ENCODE measurements at regions not wholly inside any gene's neighbourhood (a gene's known extent, or its start where the extent isn't known, plus 50 kb on each side); places are given as distances from the start of the nearest gene placed in this dataset.

- Histone ChIP-seq H3K4me2 (ENCODE audit: low read length) (no peak overlapping the region), H3K4me1 (ENCODE audit: insufficient read depth, low read length) (no peaks in the 10 kb centered on the region), H3K4me3 (ENCODE audit: insufficient read depth, low read depth, low read length) (no peak overlapping the region), H3K27me3 (ENCODE audit: insufficient read depth, low read length) (no peaks in the 10 kb centered on the region), H4K20me1 (ENCODE audit: insufficient read depth, low read length) (no peaks in the 10 kb centered on the region), H3K9me3 (ENCODE audit: insufficient read depth, low read depth, low read length) (no peaks in the 10 kb centered on the region), H3K36me3 (ENCODE audit: insufficient read depth, low read length) (no peaks in the 10 kb centered on the region), H3K79me2 (ENCODE audit: insufficient read depth, low read length) (no peaks in the 10 kb centered on the region), H2AFZ (ENCODE audit: low read depth, low read length) (no peak overlapping the region), H3K9ac (ENCODE audit: low read length) (no peak overlapping the region), H3K27ac (ENCODE audit: low read depth, low read length) (no peak overlapping the region)
- Mint-ChIP-seq H3K27me3 (ENCODE audit: low read depth, unreplicated experiment) (no peaks in the 10 kb centered on the region), H3K36me3 (ENCODE audit: low read depth, unreplicated experiment) (no peaks in the 10 kb centered on the region), H3K27ac (ENCODE audit: unreplicated experiment) (no peak overlapping the region), H3K4me3 (ENCODE audit: unreplicated experiment) (no peak overlapping the region), H3K4me1 (ENCODE audit: low read depth, unreplicated experiment) (no peaks in the 10 kb centered on the region), H3K9me3 (ENCODE audit: unreplicated experiment) (no peaks in the 10 kb centered on the region)
- DNase-seq (ENCODE audit: low read depth) (no peak), FAIRE-seq (no peak)
- TF ChIP-seq EZH2 (IDR thresholded peaks at IDR 0.05; ENCODE audit: insufficient read depth, low read length) (no peak), CTCF (IDR thresholded peaks at IDR 0.05; ENCODE audit: insufficient read depth, low read depth, low read length) (no peak)
These were observed 517.5 kb downstream of the TFAP2B start for GRCh38 chr6:51336185-51336584.

- Histone ChIP-seq H2AFZ (ENCODE audit: low read depth, low read length) (no peak overlapping the region), H3K4me2 (ENCODE audit: low read length) (no peak overlapping the region), H3K36me3 (ENCODE audit: insufficient read depth, low read length) (no peaks in the 10 kb centered on the region), H3K4me1 (ENCODE audit: insufficient read depth, low read length) (no peaks in the 10 kb centered on the region), H3K27ac (ENCODE audit: low read depth, low read length) (no peak overlapping the region), H3K9ac (ENCODE audit: low read length) (no peak overlapping the region), H3K79me2 (ENCODE audit: insufficient read depth, low read length) (no peaks in the 10 kb centered on the region), H3K4me3 (ENCODE audit: insufficient read depth, low read depth, low read length) (no peak overlapping the region), H3K27me3 (ENCODE audit: insufficient read depth, low read length) (no peaks in the 10 kb centered on the region), H4K20me1 (ENCODE audit: insufficient read depth, low read length) (no peaks in the 10 kb centered on the region), H3K9me3 (ENCODE audit: insufficient read depth, low read depth, low read length) (no peaks in the 10 kb centered on the region)
- Mint-ChIP-seq H3K4me3 (ENCODE audit: unreplicated experiment) (no peak overlapping the region), H3K36me3 (ENCODE audit: low read depth, unreplicated experiment) (no peaks in the 10 kb centered on the region), H3K27me3 (ENCODE audit: low read depth, unreplicated experiment) (no peaks in the 10 kb centered on the region), H3K27ac (ENCODE audit: unreplicated experiment) (no peak overlapping the region), H3K4me1 (ENCODE audit: low read depth, unreplicated experiment) (no peaks in the 10 kb centered on the region), H3K9me3 (ENCODE audit: unreplicated experiment) (no peaks in the 10 kb centered on the region)
- DNase-seq (ENCODE audit: low read depth) (no peak), FAIRE-seq (no peak)
- TF ChIP-seq CTCF (IDR thresholded peaks at IDR 0.05; ENCODE audit: insufficient read depth, low read depth, low read length) (no peak), EZH2 (IDR thresholded peaks at IDR 0.05; ENCODE audit: insufficient read depth, low read length) (no peak)
These were observed 518.6 kb downstream of the TFAP2B start for GRCh38 chr6:51337277-51337676.

DNA sequence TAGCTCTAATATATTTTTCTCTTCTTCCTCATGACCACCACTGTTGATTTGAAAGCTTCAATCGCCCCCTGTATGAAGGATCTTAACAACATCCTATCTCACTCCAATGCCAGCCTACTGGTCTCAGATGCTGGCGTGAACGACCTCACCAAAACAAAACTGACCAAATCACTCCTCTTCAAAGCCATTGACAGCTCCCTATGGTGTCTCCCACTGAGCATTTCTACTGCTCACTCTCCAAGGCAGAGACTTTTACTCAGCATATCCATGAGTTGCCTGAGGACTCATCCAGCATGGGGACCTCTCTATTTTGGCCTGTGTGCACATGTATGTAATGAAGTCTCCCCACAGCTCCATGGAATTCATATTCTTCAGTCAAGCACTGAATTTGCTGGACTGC lies 520.4 kb downstream of the TFAP2B start:
- no peaks in the 10 kb centered on the region for H3K9me3 ChIP-seq (ENCODE audit: insufficient read depth, low read depth, low read length)
- FAIRE-seq = no peak
- H3K36me3 Mint-ChIP-seq (ENCODE audit: low read depth, unreplicated experiment) = no peaks in the 10 kb centered on the region
- no peaks in the 10 kb centered on the region for H3K27me3 ChIP-seq (ENCODE audit: insufficient read depth, low read length)
- H3K27ac ChIP-seq (ENCODE audit: low read depth, low read length) = no peak overlapping the region
- no peak overlapping the region for H3K4me2 ChIP-seq (ENCODE audit: low read length)
- H3K4me3 ChIP-seq (ENCODE audit: insufficient read depth, low read depth, low read length) = no peak overlapping the region
- H3K9me3 Mint-ChIP-seq (ENCODE audit: unreplicated experiment) = peaks cover 3% of the 10 kb centered on the region
- no peak overlapping the region for H3K4me3 Mint-ChIP-seq (ENCODE audit: unreplicated experiment)
- DNase-seq (ENCODE audit: low read depth) = no peak
- H3K4me1 Mint-ChIP-seq (ENCODE audit: low read depth, unreplicated experiment) = no peaks in the 10 kb centered on the region
- H3K27me3 Mint-ChIP-seq (ENCODE audit: low read depth, unreplicated experiment) = no peaks in the 10 kb centered on the region
- no peak overlapping the region for H3K27ac Mint-ChIP-seq (ENCODE audit: unreplicated experiment)
- H4K20me1 ChIP-seq (ENCODE audit: insufficient read depth, low read length) = no peaks in the 10 kb centered on the region
- no peaks in the 10 kb centered on the region for H3K36me3 ChIP-seq (ENCODE audit: insufficient read depth, low read length)
- H3K79me2 ChIP-seq (ENCODE audit: insufficient read depth, low read length) = no peaks in the 10 kb centered on the region
- H2AFZ ChIP-seq (ENCODE audit: low read depth, low read length) = no peak overlapping the region
- H3K9ac ChIP-seq (ENCODE audit: low read length) = no peak overlapping the region
- no peak for TF ChIP-seq EZH2 (IDR thresholded peaks at IDR 0.05; ENCODE audit: insufficient read depth, low read length)
- no peak for TF ChIP-seq CTCF (IDR thresholded peaks at IDR 0.05; ENCODE audit: insufficient read depth, low read depth, low read length)
- H3K4me1 ChIP-seq (ENCODE audit: insufficient read depth, low read length) = no peaks in the 10 kb centered on the region
